GM19395 (cell line): ENCODE measurements at regions not wholly inside any gene's neighbourhood (a gene's known extent, or its start where the extent isn't known, plus 50 kb on each side); places are given as distances from the start of the nearest gene placed in this dataset.
"Not testable (repeated sequence)": the region's sequence is repeated elsewhere in the genome, so short reads cannot be mapped to it uniquely, and the experiment has no call there.

ENCODE experiments used
- ATAC-seq: cut with Tn5 transposase; IDR thresholded peaks from one replicate; pipeline ENCODE4 v1.9.1; 2021; ENCODE audit warnings: mild to moderate bottlenecking, moderate library complexity; ENCODE audit not compliant: unreplicated experiment

- no peak for ATAC-seq
Observed at GRCh38 chr6:23688650-23689049, 437.4 kb upstream of the NRSN1 start.

DNA sequence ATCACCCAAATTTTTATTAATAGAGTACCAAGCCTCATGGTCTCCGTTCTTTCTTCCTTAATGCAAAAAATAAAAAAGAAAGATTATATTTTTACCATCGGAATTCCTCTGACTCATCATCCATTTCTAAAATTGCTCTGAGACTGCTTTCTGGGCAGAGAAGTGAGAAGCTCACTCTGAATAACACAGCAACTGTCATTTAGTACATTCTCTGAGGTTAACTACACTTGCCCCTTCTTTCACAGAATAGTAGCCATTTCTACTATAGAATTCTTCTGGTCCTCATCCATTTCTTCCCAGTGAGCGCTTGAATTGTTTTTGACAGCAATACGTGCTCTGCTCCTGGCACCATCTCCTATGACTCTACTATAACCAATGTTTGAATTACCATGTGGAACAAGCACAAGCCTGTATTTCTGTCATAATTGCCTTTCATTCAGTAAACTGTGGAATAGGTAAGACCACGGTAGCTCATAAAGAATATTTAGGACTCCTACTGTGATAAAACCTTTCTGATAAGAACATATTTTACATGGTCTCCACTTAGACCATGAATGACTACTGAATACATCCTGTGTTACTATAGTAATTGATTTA, 435.5 kb upstream of the NRSN1 start:
- no peak for ATAC-seq

DNA sequence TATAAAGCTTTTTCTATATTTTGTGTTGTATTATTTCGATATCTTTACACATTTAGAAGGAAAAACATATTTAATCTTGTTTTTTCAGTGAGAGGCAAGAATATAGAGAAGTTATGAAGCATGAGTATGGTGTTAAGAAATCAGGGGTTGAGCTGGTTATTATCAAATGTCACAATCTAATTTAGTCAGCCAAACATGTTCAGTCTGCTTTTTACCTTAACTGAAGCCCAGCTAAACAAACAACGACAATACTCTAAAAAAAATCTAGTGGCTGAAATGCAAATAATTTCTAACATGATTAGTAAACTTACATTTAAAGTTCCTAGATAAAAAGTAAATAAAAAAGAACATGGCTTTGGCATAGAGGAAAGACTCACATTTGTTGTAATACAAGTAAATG, 433.8 kb upstream of the NRSN1 start:
- ATAC-seq = no peak

DNA sequence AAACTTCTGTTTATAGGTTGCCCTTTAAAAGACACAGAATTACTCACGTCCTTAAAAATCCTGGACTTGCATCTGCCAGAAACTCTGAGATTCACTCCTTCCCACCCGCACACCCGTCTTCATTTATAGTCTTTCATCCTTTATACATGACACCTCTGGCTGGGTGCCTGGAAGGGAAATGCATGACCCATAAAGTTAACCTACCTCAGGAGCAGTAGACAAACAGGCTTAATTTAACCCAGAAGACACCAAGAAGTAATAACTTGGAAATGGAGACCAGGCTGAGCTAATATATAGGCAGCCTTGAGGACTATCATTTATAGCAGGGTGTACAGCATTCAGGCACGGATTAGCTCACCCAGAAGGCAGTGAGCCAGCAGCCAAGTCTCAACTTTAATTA, 429.0 kb upstream of the NRSN1 start:
- ATAC-seq = no peak

DNA sequence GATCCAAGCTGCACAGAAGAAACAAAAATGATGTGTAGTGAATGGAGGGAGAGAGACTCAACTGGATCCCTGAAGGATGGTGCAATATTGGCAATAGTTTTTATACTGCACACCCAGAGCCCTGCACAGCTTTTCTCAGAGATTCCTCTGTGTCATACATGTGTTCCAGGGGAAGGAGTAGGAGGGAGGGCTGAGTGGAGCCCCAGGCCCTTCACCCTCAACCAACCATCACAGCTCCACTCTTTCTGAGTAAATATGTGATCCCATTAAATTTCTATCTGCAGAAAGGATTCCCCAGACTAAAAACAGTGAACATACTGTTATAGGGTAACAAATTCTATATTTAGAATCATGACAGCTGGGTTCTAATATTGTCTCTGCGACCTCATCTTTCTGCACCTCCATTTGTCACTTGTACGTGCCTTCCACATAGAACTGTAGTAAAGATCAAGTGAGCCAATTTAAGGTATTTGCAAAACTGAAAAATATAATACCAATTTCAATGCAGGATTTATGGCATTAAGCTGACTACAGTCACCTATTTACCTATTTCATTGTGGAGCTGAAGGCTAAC, 421.4 kb upstream of the NRSN1 start:
- no peak for ATAC-seq

GRCh38 chr6:23705697-23706096, 420.3 kb upstream of the NRSN1 start:
- ATAC-seq = no peak

GRCh38 chr6:23712756-23713155, 413.3 kb upstream of the NRSN1 start:
- ATAC-seq = no peak

DNA sequence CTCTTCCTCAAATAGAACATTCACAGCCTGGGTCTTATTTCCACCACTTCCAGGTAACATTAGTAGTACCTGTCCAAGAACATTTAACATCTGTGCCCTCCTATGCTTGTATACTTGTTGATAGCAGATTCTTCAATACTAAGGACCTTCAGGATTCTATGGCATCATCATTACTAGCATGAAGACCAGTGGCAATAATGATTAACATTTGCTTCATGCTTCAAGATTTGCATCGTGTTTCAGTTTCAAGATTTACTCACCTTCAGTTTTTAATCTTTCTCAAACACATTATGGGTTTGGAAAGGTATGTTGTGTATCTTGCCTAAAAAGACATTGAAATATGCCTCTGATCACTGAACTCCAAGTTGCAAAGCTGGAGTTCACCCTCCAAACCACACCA, 412.8 kb upstream of the NRSN1 start:
- peak; percentile 82 for ATAC-seq

- ATAC-seq = no peak
Observed at GRCh38 chr6:23728707-23729106, 397.3 kb upstream of the NRSN1 start.

GRCh38 chr6:23731609-23732008, 394.4 kb upstream of the NRSN1 start:
- ATAC-seq = no peak

- ATAC-seq = no peak
Observed at GRCh38 chr6:23732521-23732920, 393.5 kb upstream of the NRSN1 start.

- no peak for ATAC-seq
Observed at GRCh38 chr6:23735151-23735550, 390.9 kb upstream of the NRSN1 start.

DNA sequence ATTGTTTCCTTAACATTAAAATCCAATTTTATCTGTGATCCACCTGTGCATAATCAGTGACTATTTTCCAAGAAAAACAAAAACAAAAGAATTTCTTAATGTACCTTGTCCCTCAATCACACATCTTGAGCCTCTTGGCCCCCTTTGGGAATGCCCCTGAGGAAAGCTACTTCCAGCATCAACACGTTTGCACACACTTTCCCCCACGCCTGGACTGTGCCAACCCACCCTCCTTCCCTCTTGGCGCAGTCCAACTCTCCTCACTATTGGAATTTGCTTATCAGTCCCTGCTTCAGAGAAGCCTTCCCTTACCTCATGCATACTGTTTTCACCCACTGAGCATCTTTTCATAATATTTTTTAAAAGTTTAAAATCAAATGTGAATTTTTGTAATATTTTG, 389.4 kb upstream of the NRSN1 start:
- ATAC-seq = no peak

GRCh38 chr6:23747239-23747638, 378.8 kb upstream of the NRSN1 start:
- no peak for ATAC-seq

GRCh38 chr6:23752414-23752813, 373.6 kb upstream of the NRSN1 start:
- ATAC-seq = no peak

GRCh38 chr6:23754197-23754596, 371.8 kb upstream of the NRSN1 start:
- ATAC-seq = no peak

DNA sequence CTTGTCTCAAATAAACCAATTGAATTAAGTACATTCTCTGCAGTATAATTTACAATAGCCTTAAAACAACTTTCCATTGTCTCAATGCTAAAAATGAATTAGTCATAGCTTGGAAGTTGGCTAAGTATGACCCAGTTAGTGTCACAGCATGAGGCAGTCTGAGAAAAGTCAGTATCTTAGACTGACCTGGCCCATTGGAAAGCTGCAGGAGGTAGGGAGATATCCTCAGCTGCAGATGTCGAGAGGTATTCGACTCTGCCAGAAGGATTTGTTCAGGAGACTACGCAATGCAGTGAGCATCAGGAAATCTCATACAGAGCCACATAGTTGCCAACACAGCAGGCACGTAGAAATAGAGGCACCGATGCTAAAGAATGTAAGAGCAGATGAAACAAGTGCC, 350.9 kb upstream of the NRSN1 start:
- no peak for ATAC-seq

DNA sequence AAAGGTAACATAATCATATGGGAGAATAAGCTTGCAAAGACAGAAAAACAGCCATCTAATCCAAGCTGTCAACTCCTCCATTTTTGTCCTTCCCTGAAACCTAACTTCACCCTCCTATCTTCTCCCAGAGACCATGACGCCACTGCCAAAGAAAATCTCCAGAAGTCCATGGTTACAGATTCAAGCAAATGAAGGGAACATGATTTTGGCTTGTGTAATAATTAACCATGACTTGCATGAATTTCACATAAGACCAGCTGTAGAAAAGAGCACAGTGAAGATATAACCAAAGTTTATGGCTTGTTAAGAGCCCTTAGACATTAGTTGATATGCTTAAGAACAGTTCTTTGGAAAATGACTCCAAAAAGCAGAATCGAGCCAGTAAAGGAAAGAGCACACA, 342.1 kb upstream of the NRSN1 start:
- ATAC-seq = no peak

DNA sequence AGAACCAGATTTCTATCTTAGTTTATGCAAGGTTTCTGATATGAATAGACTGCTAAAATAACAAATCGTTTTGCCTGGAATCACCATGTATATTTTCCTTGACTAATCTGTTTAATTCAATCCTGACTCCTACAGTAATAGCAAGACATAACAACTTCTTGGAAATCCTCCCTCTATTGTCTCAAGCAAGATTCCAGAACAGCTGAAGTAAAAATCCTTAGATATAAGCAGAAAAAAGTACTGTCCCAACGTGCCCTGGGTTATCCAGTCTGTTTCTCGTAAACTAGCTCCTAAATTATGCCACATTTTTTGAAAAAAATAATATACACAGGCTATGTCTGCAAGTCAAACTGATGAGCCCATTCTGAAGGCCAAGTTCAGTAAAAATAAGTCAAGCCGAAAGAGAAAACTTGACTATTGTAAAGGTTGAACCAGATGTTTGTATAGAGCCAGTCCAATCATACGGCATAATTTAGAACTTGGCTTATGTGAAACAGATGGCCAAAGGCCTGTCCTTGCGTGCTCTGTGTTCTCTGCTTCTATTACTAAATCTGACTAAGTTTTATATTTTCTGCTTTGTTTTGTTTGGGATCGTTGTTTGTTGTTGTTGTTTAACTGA, 341.6 kb upstream of the NRSN1 start:
- no peak for ATAC-seq

DNA sequence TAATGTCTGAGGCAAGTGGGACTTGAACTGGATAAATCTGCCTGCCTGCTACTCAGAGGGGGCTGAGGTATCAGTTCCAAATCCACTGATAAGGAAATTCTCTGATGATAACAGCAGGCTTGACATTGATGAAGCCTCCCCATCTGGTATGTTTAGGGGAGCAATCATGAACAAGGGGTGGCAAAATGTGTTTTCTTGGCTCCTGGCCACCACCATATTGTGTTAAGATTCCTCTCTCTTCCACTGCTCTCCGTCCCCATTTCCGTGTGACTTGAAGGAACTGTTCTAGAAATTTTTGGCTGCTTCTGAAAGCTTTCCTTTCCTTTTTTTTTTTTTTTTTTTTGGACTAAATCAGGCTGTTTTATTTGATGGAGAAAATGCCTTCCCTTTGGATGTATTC, 335.3 kb upstream of the NRSN1 start:
- ATAC-seq = no peak

DNA sequence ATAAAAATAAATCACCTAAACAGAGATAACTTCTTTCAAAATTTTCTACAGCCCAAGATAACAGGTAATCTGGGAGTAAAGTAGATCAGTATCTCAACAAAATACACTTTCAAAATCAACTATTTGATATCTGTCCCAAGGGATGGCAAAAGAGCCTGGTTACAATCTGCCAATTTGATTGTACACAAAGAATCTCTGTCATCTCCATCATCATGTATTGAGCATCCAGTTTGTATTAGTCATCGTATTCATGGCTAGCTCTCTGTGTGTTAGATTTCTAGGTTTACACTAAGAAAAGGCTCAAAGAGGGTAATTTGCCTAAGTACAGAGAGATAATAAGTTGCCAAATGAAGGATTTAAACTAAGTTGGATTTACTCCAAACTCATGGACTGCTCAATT, 329.0 kb upstream of the NRSN1 start:
- ATAC-seq = no peak

DNA sequence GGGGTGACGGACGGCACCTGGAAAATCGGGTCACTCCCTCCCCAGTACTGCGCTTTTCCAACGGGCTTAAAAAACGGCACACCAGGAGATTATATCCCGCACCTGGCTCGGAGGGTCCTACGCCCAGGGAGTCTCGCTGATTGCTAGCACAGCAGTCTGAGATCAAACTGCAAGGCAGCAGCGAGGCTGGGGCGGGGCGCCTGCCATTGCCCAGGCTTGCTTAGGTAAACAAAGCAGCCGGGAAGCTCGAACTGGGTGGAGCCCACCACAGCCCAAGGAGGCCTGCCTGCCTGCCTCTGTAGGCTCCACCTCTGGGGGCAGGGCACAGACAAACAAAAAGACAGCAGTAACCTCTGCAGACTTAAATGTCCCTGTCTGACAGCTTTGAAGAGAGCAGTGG, 321.7 kb upstream of the NRSN1 start:
- not testable (repeated sequence) for ATAC-seq

- not testable (repeated sequence) for ATAC-seq
Observed at GRCh38 chr6:23821141-23821540, 304.9 kb upstream of the NRSN1 start.
